HG03457 (cell line): ENCODE measurements at regions not wholly inside any gene's neighbourhood (a gene's known extent, or its start where the extent isn't known, plus 50 kb on each side); places are given as distances from the start of the nearest gene placed in this dataset.
"Not testable (repeated sequence)": the region's sequence is repeated elsewhere in the genome, so short reads cannot be mapped to it uniquely, and the experiment has no call there.

Experiments used
- ATAC-seq: cut with Tn5 transposase; IDR thresholded peaks from one replicate; pipeline ENCODE4 v1.9.1; 2021; ENCODE audit warnings: moderate number of reproducible peaks; ENCODE audit not compliant: unreplicated experiment

GRCh38 chr1:4062560-4062959, 162.5 kb upstream of the C1orf174 start:
- no peak for ATAC-seq

- ATAC-seq: no peak
These were observed 162.9 kb upstream of the C1orf174 start for GRCh38 chr1:4062992-4063391.

GRCh38 chr1:4063516-4063915, 163.4 kb upstream of the C1orf174 start:
- ATAC-seq: no peak

GRCh38 chr1:4064150-4064889, 164.2 kb upstream of the C1orf174 start:
- ATAC-seq: no peak

GRCh38 chr1:4066860-4067599, 167.0 kb upstream of the C1orf174 start:
- ATAC-seq: no peak

- ATAC-seq: no peak
These were observed 168.0 kb upstream of the C1orf174 start for GRCh38 chr1:4068076-4068475.

GRCh38 chr1:4071653-4072052, 171.6 kb upstream of the C1orf174 start:
- no peak for ATAC-seq

- ATAC-seq: no peak
These were observed 172.5 kb upstream of the C1orf174 start for GRCh38 chr1:4072481-4073153.

GRCh38 chr1:4075436-4076225, 175.6 kb upstream of the C1orf174 start:
- no peak for ATAC-seq

- ATAC-seq: no peak
These were observed 176.3 kb upstream of the C1orf174 start for GRCh38 chr1:4076346-4076745.

GRCh38 chr1:4078091-4078962, 178.3 kb upstream of the C1orf174 start:
- not testable (repeated sequence) for ATAC-seq

GRCh38 chr1:4079815-4080214, 179.7 kb upstream of the C1orf174 start:
- ATAC-seq: no peak

- ATAC-seq: no peak
These were observed 182.0 kb upstream of the C1orf174 start for GRCh38 chr1:4081806-4082711.

- ATAC-seq: no peak
These were observed 183.4 kb upstream of the C1orf174 start for GRCh38 chr1:4083231-4084047.

- ATAC-seq: no peak
These were observed 184.0 kb upstream of the C1orf174 start for GRCh38 chr1:4084048-4084431.

GRCh38 chr1:4084446-4084845, 184.4 kb upstream of the C1orf174 start:
- no peak for ATAC-seq

- ATAC-seq: no peak
These were observed 184.8 kb upstream of the C1orf174 start for GRCh38 chr1:4084896-4085295.

- no peak for ATAC-seq
These were observed 185.5 kb upstream of the C1orf174 start for GRCh38 chr1:4085546-4085945.
